ENCODE measurements at regions not wholly inside any gene's neighbourhood (a gene's known extent, or its start where the extent isn't known, plus 50 kb on each side); places are given as distances from the start of the nearest gene placed in this dataset.

GRCh38 chr7:109235316-109235715 lies 665.6 kb downstream of the DNAJB9 start (continued):
- TF ChIP-seq BCLAF1 (IDR thresholded peaks at IDR 0.05) (no peak), HBP1 (CRISPR knock-in tag; IDR thresholded peaks at IDR 0.05; ENCODE audit: low read depth) (no peak), ZNF782 (CRISPR knock-in tag; IDR thresholded peaks at IDR 0.05; ENCODE audit: borderline replicate concordance) (no peak), SNAI1 (CRISPR knock-in tag; IDR thresholded peaks at IDR 0.05; ENCODE audit: borderline replicate concordance) (no peak), MIXL1 (CRISPR knock-in tag; IDR thresholded peaks at IDR 0.05) (no peak), BATF2 (CRISPR knock-in tag; IDR thresholded peaks at IDR 0.05) (no peak), ZNF616 (CRISPR knock-in tag; IDR thresholded peaks at IDR 0.05; ENCODE audit: low read depth) (no peak), ZNF720 (CRISPR knock-in tag; IDR thresholded peaks at IDR 0.05) (no peak), ZNF788 (CRISPR knock-in tag; IDR thresholded peaks at IDR 0.05; ENCODE audit: borderline replicate concordance) (no peak), ZNF556 (CRISPR knock-in tag; IDR thresholded peaks at IDR 0.05; ENCODE audit: borderline replicate concordance) (no peak), PHF21A (CRISPR knock-in tag; IDR thresholded peaks at IDR 0.05) (no peak), BHLHE40 (IDR thresholded peaks at IDR 0.05; ENCODE audit: low read length) (no peak), ZBTB1 (CRISPR knock-in tag; IDR thresholded peaks at IDR 0.05; ENCODE audit: borderline replicate concordance) (no peak), BRD4 (CRISPR knock-in tag; IDR thresholded peaks at IDR 0.05) (no peak)
